ENCODE measurements at regions not wholly inside any gene's neighbourhood (a gene's known extent, or its start where the extent isn't known, plus 50 kb on each side); places are given as distances from the start of the nearest gene placed in this dataset.
A peak's percentile ranks its signal among the peaks of the same experiment; 100 is the strongest.

DNA sequence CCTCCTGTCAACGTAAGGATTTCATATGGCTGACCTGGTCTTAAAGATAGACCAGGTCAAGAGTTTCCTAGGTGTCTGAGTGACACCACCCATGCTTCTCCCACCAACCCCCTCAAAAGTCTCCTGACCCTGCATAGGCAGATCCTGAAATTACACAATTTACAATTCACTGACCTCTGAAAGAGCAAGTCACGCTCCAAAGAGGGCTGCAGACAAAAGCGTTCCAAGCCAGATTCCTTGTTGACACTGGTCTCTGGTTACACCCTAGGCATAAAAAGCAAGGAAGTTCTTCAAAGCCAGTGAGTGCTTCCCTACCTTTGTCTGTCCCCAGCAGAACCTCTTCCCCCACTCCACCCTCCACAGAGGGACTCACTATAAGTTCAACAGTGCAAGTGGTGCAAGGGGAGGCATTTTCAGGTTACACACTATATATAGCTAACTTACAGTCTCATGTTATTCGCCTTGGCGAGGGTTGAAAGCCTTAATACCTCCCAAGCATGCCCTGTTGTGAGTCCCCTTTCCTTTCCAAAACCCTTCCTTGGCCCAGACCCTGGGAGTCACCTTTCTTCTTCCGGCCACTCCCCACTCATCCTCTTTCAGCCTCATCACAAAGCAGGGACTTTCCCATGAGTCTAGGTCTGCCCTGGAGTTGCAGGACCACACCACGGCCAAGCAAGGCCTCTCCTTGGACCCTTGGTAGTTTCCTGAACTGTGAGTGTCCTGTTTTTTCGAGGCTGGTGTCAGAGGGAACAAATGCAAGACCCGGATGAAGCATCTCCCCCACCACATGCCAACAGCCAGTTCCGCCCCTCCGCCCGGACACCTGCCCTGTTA, 58.0 kb upstream of the KLF3 start (continued):
- TF ChIP-seq ZNF717 (CRISPR knock-in tag; IDR thresholded peaks at IDR 0.05) (no peak), ZNF57 (CRISPR knock-in tag; IDR thresholded peaks at IDR 0.05) (no peak), ZBTB5 (IDR thresholded peaks at IDR 0.05) (no peak), HDAC3 (IDR thresholded peaks at IDR 0.05; ENCODE audit: borderline replicate concordance, partially characterized antibody) (no peak), SPI1 (IDR thresholded peaks at IDR 0.05; ENCODE audit: borderline replicate concordance, low read depth, low read length) (no peak), FOXA3 (CRISPR knock-in tag; conservative IDR thresholded peaks at IDR 0.05 in 1 of 2, IDR thresholded peaks at IDR 0.05 in 1 of 2) (peak; percentile 55 to 74; a peak in 3 of 4 replicates), CREB5 (CRISPR knock-in tag; IDR thresholded peaks at IDR 0.05) (no peak), HINFP (tag; conservative IDR thresholded peaks at IDR 0.05; ENCODE audit: low read depth) (no peak), ESRRA (IDR thresholded peaks at IDR 0.05; ENCODE audit: borderline replicate concordance, low read depth) (no peak), MXI1 (IDR thresholded peaks at IDR 0.05; ENCODE audit: low read depth, low read length) (no peak)
- TF ChIP-seq, protein P1, sequence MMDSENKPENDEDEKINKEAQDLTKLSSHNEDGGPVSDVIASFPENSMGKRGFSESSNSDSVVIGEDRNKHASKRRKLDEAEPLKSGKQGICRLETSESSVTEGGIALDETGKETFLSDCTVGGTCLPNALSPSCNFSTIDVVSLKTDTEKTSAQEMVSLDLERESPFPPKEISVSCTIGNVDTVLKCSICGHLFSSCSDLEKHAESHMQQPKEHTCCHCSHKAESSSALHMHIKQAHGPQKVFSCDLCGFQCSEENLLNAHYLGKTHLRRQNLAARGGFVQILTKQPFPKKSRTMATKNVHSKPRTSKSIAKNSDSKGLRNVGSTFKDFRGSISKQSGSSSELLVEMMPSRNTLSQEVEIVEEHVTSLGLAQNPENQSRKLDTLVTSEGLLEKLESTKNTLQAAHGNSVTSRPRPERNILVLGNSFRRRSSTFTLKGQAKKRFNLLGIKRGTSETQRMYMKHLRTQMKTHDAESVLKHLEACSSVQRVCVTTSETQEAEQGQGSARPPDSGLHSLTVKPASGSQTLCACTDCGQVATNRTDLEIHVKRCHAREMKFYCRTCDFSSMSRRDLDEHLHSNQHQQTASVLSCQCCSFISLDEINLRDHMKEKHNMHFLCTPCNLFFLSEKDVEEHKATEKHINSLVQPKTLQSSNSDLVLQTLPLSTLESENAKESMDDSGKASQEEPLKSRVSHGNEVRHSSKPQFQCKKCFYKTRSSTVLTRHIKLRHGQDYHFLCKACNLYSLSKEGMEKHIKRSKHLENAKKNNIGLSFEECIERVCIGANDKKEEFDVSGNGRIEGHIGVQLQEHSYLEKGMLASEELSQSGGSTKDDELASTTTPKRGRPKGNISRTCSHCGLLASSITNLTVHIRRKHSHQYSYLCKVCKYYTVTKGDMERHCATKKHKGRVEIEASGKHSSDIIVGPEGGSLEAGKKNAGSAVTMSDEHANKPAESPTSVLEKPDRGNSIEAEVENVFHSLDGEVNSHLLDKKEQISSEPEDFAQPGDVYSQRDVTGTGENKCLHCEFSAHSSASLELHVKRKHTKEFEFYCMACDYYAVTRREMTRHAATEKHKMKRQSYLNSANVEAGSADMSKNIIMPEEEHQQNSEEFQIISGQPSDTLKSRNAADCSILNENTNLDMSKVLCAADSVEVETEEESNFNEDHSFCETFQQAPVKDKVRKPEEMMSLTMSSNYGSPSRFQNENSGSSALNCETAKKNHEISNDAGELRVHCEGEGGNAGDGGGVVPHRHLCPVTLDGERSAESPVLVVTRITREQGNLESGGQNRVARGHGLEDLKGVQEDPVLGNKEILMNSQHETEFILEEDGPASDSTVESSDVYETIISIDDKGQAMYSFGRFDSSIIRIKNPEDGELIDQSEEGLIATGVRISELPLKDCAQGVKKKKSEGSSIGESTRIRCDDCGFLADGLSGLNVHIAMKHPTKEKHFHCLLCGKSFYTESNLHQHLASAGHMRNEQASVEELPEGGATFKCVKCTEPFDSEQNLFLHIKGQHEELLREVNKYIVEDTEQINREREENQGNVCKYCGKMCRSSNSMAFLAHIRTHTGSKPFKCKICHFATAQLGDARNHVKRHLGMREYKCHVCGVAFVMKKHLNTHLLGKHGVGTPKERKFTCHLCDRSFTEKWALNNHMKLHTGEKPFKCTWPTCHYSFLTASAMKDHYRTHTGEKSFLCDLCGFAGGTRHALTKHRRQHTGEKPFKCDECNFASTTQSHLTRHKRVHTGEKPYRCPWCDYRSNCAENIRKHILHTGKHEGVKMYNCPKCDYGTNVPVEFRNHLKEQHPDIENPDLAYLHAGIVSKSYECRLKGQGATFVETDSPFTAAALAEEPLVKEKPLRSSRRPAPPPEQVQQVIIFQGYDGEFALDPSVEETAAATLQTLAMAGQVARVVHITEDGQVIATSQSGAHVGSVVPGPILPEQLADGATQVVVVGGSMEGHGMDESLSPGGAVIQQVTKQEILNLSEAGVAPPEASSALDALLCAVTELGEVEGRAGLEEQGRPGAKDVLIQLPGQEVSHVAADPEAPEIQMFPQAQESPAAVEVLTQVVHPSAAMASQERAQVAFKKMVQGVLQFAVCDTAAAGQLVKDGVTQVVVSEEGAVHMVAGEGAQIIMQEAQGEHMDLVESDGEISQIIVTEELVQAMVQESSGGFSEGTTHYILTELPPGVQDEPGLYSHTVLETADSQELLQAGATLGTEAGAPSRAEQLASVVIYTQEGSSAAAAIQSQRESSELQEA (IDR thresholded peaks at IDR 0.05; ENCODE audit: low read depth): no peak

Data from K562 (cell line).